Heart right ventricle (tissue), 16 donors: ENCODE measurements at regions not wholly inside any gene's neighbourhood (a gene's known extent, or its start where the extent isn't known, plus 50 kb on each side); places are given as distances from the start of the nearest gene placed in this dataset.

ENCODE experiments used
- ATAC-seq, 8 donors: fragments of 200-7000 bp; cut with Tn5 transposase; one replicate each; pipeline ENCODE4 v1.9.1; 2020; ENCODE audit warnings: mild to moderate bottlenecking in 8 of 8, moderate library complexity in 8 of 8, moderate number of reproducible peaks in 1 of 8
- DNase-seq, 2 donors: peaks; one replicate each; pipeline ENCODE4 v3.0.0-alpha.2; 2020
- H3K27ac ChIP-seq, 10 donors: fragments of 200-600 bp; sonication (generic) in 2 of 10; one replicate each; pipeline versions ENCODE4 v1.5.0 to v1.8.0; 2020 to 2022; ENCODE audit warnings: mild to moderate bottlenecking in 3 of 10
- H3K27me3 ChIP-seq, 7 donors: fragments of 200-600 bp; one replicate each; pipeline ENCODE4 v1.8.0; 2021 to 2022; ENCODE audit warnings: mild to moderate bottlenecking in 2 of 7
- H3K36me3 ChIP-seq, 9 donors: fragments of 200-600 bp; sonication (generic) in 1 of 9; one replicate each; pipeline versions ENCODE4 v1.5.0 to v1.8.0; 2020 to 2022; ENCODE audit warnings: mild to moderate bottlenecking in 2 of 9
- H3K4me1 ChIP-seq, 9 donors: fragments of 200-600 bp; sonication (generic) in 1 of 9; one replicate each; pipeline versions ENCODE4 v1.5.0 to v1.8.0; 2020 to 2022; ENCODE audit warnings: mild to moderate bottlenecking in 4 of 9
- H3K4me3 ChIP-seq, 10 donors: fragments of 200-600 bp; sonication (generic) in 2 of 10; one replicate each; pipeline versions ENCODE4 v1.5.0 to v1.8.0; 2020 to 2022; ENCODE audit warnings: mild to moderate bottlenecking in 7 of 10, moderate library complexity in 2 of 10
- H3K9me3 ChIP-seq, 11 donors: fragments of 200-600 bp in 10 of 11; sonication (generic) in 2 of 11; one replicate each; pipeline versions ENCODE4 v1.5.0 to v1.8.0; 2013 to 2022; ENCODE audit warnings: mild to moderate bottlenecking in 2 of 11, control low read depth in 1 of 11, moderate library complexity in 1 of 11
- WGBS, 2 donors: extraction: QIAGEN DNeasy Blood & Tissue Kit; methylation state at CpG; one replicate each; pipeline ENCODE4 v1.1.7; 2013; ENCODE audit warnings: inconsistent platforms in 1 of 2; 5-methylcytosine and 5-hydroxymethylcytosine counted together
- intact Hi-C, 10 donors: fragments of 100-400 bp; cut with DNase I; formaldehyde crosslinking; loops; one replicate each; pipeline versions ENCODE4 v1.11.1 to v1.14.2; 2022
- TF ChIP-seq, protein P1 (sequence below), 9 donors: fragments of 200-600 bp; sonication (generic) in 2 of 9; IDR thresholded peaks; one replicate each; pipeline versions ENCODE4 v1.5.0 to v1.8.0; 2021 to 2022; ENCODE audit warnings: antibody characterized with exemption in 9 of 9, mild to moderate bottlenecking in 5 of 9, moderate library complexity in 1 of 9
- donor health status: Arrhythmogenic right ventricular cardiomyopathy.
- donor health status: ischemic (EF 13 %, LVEDD 7.1; RV severe dilation, severe dysfunction).
- donor health status: healthy with polysubstance abuse.
- donor health status: DM: no; HTN: yes; CAD: no.
- donor health status: DM: no; HTN: no; CAD: no.
- donor health status: ischemic (EF 25% LVEDD 6.9; RV normal size, moderate dysfunction).
- donor health status: ischemic (EF 25% LVEDD 5.7; RV mildly dilated, moderate dysfunction).
- donor health status: healthy.
- donor health status: DM: yes; HTN: yes; CAD: no.
- donor health status: Ischemic cardiomyopathy.
- donor health status: ischemic (EF 35%, LVEDD 5.7; RV mildly dilated, moderate dysfunction).
- donor health status: nonischemic (EF 11% LVEDD 7.7; RV severe dilation, severe dysfunction).
- donor health status: DM: yes; HTN: yes; CAD: no.
- donor health status: PGD.
- donor health status: ischemic (EF 29% LVEDD 5.4; RV normal size, mild dysfunction).
- donor health status: nonischemic (EF 23%, LVEDD 6.1; RV moderate dilation, normal function).

DNA sequence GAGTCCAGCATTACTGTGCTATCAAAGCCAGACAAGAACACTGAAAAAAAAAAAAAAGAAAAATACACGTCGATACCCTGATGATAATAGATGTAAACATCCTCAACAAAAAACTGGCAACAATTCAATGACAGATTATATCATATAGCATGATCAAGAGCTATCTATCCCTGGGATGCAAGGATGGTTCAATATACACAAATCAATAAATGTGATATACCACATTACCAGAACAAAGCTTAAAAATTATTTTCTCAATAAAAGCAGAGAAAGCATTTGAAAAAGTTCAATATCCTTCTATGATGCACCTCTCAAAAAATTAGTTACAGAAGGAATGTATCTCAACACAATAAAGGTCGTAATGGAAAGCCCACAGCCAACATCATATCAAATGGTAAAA is 332.8 kb upstream of the MMADHC start:
- no peak for ATAC-seq
- Histone ChIP-seq H3K27ac (no peak overlapping the region), H3K27me3 (no peaks in the 10 kb centered on the region), H3K4me1 (no peaks in the 10 kb centered on the region), H3K9me3 (peaks cover 0 to 35% (median 10%) of the 10 kb centered on the region in 11 donors), H3K36me3 (no peaks in the 10 kb centered on the region), H3K4me3 (no peak overlapping the region)
- intact Hi-C loops: no loop called here
- TF ChIP-seq, protein P1, sequence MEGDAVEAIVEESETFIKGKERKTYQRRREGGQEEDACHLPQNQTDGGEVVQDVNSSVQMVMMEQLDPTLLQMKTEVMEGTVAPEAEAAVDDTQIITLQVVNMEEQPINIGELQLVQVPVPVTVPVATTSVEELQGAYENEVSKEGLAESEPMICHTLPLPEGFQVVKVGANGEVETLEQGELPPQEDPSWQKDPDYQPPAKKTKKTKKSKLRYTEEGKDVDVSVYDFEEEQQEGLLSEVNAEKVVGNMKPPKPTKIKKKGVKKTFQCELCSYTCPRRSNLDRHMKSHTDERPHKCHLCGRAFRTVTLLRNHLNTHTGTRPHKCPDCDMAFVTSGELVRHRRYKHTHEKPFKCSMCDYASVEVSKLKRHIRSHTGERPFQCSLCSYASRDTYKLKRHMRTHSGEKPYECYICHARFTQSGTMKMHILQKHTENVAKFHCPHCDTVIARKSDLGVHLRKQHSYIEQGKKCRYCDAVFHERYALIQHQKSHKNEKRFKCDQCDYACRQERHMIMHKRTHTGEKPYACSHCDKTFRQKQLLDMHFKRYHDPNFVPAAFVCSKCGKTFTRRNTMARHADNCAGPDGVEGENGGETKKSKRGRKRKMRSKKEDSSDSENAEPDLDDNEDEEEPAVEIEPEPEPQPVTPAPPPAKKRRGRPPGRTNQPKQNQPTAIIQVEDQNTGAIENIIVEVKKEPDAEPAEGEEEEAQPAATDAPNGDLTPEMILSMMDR (IDR thresholded peaks at IDR 0.05): no peak
- no peak for DNase-seq
- WGBS, 2 donors: 91% methylated on average over 3 of the region's 3 CpGs

DNA sequence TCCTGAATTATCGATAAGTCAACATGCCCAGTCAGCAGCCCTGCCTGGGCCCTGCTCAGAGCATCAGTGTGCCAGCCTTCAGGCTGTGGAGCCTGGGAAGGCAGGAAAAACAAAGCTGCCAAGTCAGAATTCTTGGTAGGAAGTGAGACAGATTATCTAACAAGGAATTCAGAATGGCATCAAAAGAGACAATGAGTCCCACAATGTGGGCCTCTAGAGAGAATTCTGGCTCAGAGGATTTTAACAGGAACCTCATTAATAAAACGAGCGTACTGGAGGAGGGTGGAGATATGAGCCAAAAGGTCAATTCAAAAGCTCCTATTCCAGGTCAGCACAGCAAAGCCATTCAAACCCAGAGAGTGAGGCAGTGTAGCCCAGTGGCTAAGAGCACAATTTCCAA is 327.6 kb upstream of the MMADHC start:
- no peak for ATAC-seq
- Histone ChIP-seq H3K36me3 (no peaks in the 10 kb centered on the region), H3K9me3 (peaks cover 0 to 34% (median 5%) of the 10 kb centered on the region in 11 donors), H3K4me3 (no peak overlapping the region), H3K27ac (no peak overlapping the region), H3K27me3 (no peaks in the 10 kb centered on the region), H3K4me1 (no peaks in the 10 kb centered on the region)
- TF ChIP-seq, protein P1 (IDR thresholded peaks at IDR 0.05): no peak
- WGBS, 2 donors: 56 to 73% methylated on average over 3 of the region's 3 CpGs
- DNase-seq: no peak
- intact Hi-C loops: no loop called here

DNA sequence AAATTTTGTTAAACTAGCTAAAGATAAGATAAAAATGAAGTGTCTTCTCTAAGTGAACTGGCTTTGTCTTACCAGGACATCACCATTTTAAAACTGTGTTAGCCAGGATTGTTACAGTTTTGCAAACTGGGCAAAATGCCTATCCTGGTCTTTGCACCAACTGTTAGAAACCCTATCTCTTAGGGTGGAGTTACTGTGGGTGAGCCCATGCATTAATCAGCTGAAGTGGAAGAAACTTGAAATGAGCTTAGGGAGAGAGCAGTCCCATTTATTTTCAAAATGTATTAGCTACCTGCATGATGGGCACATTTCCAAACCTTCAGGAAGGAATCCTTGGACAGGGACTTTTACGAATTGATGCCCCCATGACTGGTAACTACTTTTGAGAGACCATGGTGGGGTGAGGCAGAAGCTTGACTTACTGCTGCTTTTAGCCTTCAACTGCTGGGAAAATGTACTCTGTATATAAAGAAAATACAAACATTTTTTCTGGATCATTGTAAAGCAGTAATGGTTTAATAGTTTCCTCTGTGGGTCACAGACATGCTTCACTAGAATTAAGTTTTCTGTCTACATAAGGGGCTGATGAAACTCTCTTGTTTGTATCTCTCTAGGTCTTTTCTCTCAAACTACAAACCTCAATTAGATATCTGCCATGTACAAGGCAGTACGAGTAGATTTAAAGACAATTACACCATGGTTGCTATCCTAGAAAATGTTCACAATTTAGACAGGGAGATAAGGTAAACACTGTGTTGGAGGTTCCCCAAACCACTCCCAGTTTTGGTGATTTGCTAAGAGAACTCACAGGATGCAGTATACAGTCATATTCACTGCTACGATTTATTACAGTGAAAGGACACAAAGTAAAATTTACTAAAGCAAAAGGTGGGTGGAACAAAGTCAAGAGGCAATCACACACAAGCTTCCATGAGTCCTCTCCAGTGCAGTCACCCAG is 321.4 kb upstream of the MMADHC start:
- TF ChIP-seq, protein P1 (IDR thresholded peaks at IDR 0.05): no peak
- no peaks in the 10 kb centered on the region for H3K27me3 ChIP-seq
- H3K27ac ChIP-seq: no peak overlapping the region
- intact Hi-C loops: no loop called here
- 62 to 75% methylated on average over 3 of the region's 3 CpGs for whole genome bisulfite sequencing, 2 donors
- H3K36me3 ChIP-seq: no peaks in the 10 kb centered on the region
- no peaks in the 10 kb centered on the region for H3K4me1 ChIP-seq
- peaks cover 0 to 14% (median 0%) of the 10 kb centered on the region in 11 donors for H3K9me3 ChIP-seq
- DNase-seq (no peak), ATAC-seq (no peak)
- no peak overlapping the region for H3K4me3 ChIP-seq

DNA sequence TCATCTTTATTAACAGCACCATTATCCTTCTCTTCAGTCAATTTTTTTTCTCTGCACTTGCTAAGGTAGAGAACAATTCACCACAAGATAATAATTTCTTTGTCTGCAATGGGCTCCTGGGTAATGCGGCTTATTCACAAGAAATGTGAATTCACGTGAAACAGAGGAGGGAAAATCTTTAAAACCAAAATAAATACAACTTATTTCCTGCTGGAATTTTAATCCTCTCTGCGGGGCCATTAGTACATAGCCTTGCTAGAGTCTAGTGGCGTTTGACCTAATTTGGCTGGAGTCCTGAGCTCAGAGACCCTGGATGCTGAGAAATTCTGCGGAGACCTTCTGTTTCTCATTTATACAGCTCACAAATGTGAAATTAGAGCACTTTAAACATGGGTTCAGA is 319.3 kb upstream of the MMADHC start:
- TF ChIP-seq, protein P1 (IDR thresholded peaks at IDR 0.05): no peak
- H3K27me3 ChIP-seq: no peaks in the 10 kb centered on the region
- no peak overlapping the region for H3K27ac ChIP-seq
- WGBS, 2 donors: 63 to 67% methylated on average over 5 of the region's 5 CpGs
- H3K4me1 ChIP-seq: no peaks in the 10 kb centered on the region
- intact Hi-C loops: no loop called here
- no peaks in the 10 kb centered on the region for H3K36me3 ChIP-seq
- H3K4me3 ChIP-seq: no peak overlapping the region
- no peak for DNase-seq
- H3K9me3 ChIP-seq: no peaks in the 10 kb centered on the region
- ATAC-seq: no peak
